HT-29 (cell line): ENCODE measurements at regions not wholly inside any gene's neighbourhood (a gene's known extent, or its start where the extent isn't known, plus 50 kb on each side); places are given as distances from the start of the nearest gene placed in this dataset.

ENCODE experiments used
- DNase-seq: peaks from one replicate; pipeline ENCODE4 v3.0.0-alpha.2; 2015; ENCODE audit warnings: low spot score

- no peak for DNase-seq
These were observed 730.5 kb upstream of the RGMB start for GRCh38 chr5:98042961-98043360.

- peak; percentile 21 for DNase-seq
These were observed 722.9 kb upstream of the RGMB start for GRCh38 chr5:98050583-98050982.

GRCh38 chr5:98053170-98053569 is 720.3 kb upstream of the RGMB start:
- DNase-seq, result no peak

GRCh38 chr5:98060148-98060547 is 713.3 kb upstream of the RGMB start:
- DNase-seq, result no peak

- no peak for DNase-seq
These were observed 709.3 kb upstream of the RGMB start for GRCh38 chr5:98064118-98064685.

- DNase-seq, result no peak
These were observed 708.1 kb upstream of the RGMB start for GRCh38 chr5:98065261-98065909.

GRCh38 chr5:98066910-98067309 is 706.6 kb upstream of the RGMB start:
- no peak for DNase-seq

- DNase-seq, result no peak
These were observed 703.5 kb upstream of the RGMB start for GRCh38 chr5:98069876-98070512.

GRCh38 chr5:98072921-98073320 is 700.5 kb upstream of the RGMB start:
- no peak for DNase-seq

- DNase-seq, result no peak
These were observed 697.0 kb upstream of the RGMB start for GRCh38 chr5:98076501-98076900.

- DNase-seq, result no peak
These were observed 687.9 kb upstream of the RGMB start for GRCh38 chr5:98085593-98085992.

GRCh38 chr5:98095072-98095471 is 678.4 kb upstream of the RGMB start:
- DNase-seq, result no peak

- DNase-seq, result no peak
These were observed 677.3 kb upstream of the RGMB start for GRCh38 chr5:98096155-98096554.

GRCh38 chr5:98099448-98100105 is 673.9 kb upstream of the RGMB start:
- no peak for DNase-seq

GRCh38 chr5:98101131-98101530 is 672.3 kb upstream of the RGMB start:
- no peak for DNase-seq

- DNase-seq, result no peak
These were observed 670.5 kb upstream of the RGMB start for GRCh38 chr5:98102936-98103335.

GRCh38 chr5:98103807-98104206 is 669.7 kb upstream of the RGMB start:
- DNase-seq, result no peak

GRCh38 chr5:98104454-98105188 is 668.8 kb upstream of the RGMB start:
- no peak for DNase-seq

GRCh38 chr5:98105681-98106080 is 667.8 kb upstream of the RGMB start:
- DNase-seq, result no peak

GRCh38 chr5:98106116-98107031 is 667.1 kb upstream of the RGMB start:
- no peak for DNase-seq

- DNase-seq, result no peak
These were observed 665.0 kb upstream of the RGMB start for GRCh38 chr5:98108497-98108896.
